Activated CD4-positive, alpha-beta T cell treated with anti-CD3 and anti-CD28 coated beads, Interleukin-2, Interleukin-4, amounts not matched to agents 100 ng/mL and 50 ng/mL, durations not matched to agents 16 hours and 8 hours (primary cell): ENCODE measurements at regions not wholly inside any gene's neighbourhood (a gene's known extent, or its start where the extent isn't known, plus 50 kb on each side); places are given as distances from the start of the nearest gene placed in this dataset.

Experiments used
- DNase-seq: peaks from one replicate; pipeline ENCODE4 v3.0.0-alpha.2; 2020; ENCODE audit warnings: low spot score

GRCh38 chr2:145267451-145267850 lies 747.5 kb upstream of the ZEB2 start:
- no peak for DNase-seq

- DNase-seq, result no peak
Measured at GRCh38 chr2:145265244-145265643, 745.3 kb upstream of the ZEB2 start.

- DNase-seq, result no peak
Measured at GRCh38 chr2:145260674-145261073, 740.8 kb upstream of the ZEB2 start.

- no peak for DNase-seq
Measured at GRCh38 chr2:145260081-145260480, 740.2 kb upstream of the ZEB2 start.

- DNase-seq, result peak; percentile 58
Measured at GRCh38 chr2:145258903-145259579, 739.1 kb upstream of the ZEB2 start.

GRCh38 chr2:145257931-145258330 lies 738.0 kb upstream of the ZEB2 start:
- no peak for DNase-seq

GRCh38 chr2:145256551-145256950 lies 736.6 kb upstream of the ZEB2 start:
- no peak for DNase-seq

GRCh38 chr2:145254291-145254690 lies 734.4 kb upstream of the ZEB2 start:
- no peak for DNase-seq

- DNase-seq, result no peak
Measured at GRCh38 chr2:145253492-145253891, 733.6 kb upstream of the ZEB2 start.

- DNase-seq, result no peak
Measured at GRCh38 chr2:145245268-145245870, 725.5 kb upstream of the ZEB2 start.

- no peak for DNase-seq
Measured at GRCh38 chr2:145235312-145235711, 715.4 kb upstream of the ZEB2 start.

- DNase-seq, result no peak
Measured at GRCh38 chr2:145230546-145230945, 710.6 kb upstream of the ZEB2 start.

- DNase-seq, result no peak
Measured at GRCh38 chr2:145228506-145228905, 708.6 kb upstream of the ZEB2 start.

GRCh38 chr2:145226901-145227300 lies 707.0 kb upstream of the ZEB2 start:
- no peak for DNase-seq

- DNase-seq, result no peak
Measured at GRCh38 chr2:145221516-145221915, 701.6 kb upstream of the ZEB2 start.

GRCh38 chr2:145221032-145221431 lies 701.1 kb upstream of the ZEB2 start:
- no peak for DNase-seq

- DNase-seq, result no peak
Measured at GRCh38 chr2:145220496-145220895, 700.6 kb upstream of the ZEB2 start.

- no peak for DNase-seq
Measured at GRCh38 chr2:145207884-145208283, 688.0 kb upstream of the ZEB2 start.

GRCh38 chr2:145206496-145207281 lies 686.8 kb upstream of the ZEB2 start:
- no peak for DNase-seq

GRCh38 chr2:145203891-145204290 lies 684.0 kb upstream of the ZEB2 start:
- DNase-seq, result no peak

- no peak for DNase-seq
Measured at GRCh38 chr2:145199827-145200706, 680.1 kb upstream of the ZEB2 start.

GRCh38 chr2:145199042-145199441 lies 679.1 kb upstream of the ZEB2 start:
- DNase-seq, result no peak
